BE2C (cell line): ENCODE measurements at regions not wholly inside any gene's neighbourhood (a gene's known extent, or its start where the extent isn't known, plus 50 kb on each side); places are given as distances from the start of the nearest gene placed in this dataset.

Experiments used
- DNase-seq: peaks from one replicate; pipeline ENCODE4 v3.0.0-alpha.2; 2020
- H3K27me3 ChIP-seq: fragments of 250-450 bp; sonication (Bioruptor Pico); 2 replicates; pipeline ENCODE4 v1.5.1; 2020; ENCODE audit warnings: mild to moderate bottlenecking
- H3K36me3 ChIP-seq: fragments of 250-450 bp; sonication (Bioruptor Pico); 2 replicates; pipeline ENCODE4 v1.5.1; 2020; ENCODE audit warnings: mild to moderate bottlenecking
- H3K4me1 ChIP-seq: fragments of 250-450 bp; sonication (Bioruptor Pico); 2 replicates; pipeline ENCODE4 v1.5.1; 2020
- H3K4me3 ChIP-seq: 2 replicates; pipeline ENCODE4 v1.5.1; 2011; ENCODE audit warnings: low read depth, low read length
- H3K9me3 ChIP-seq: fragments of 250-450 bp; sonication (Bioruptor Pico); 2 replicates; pipeline ENCODE4 v1.5.1; 2020
- TF ChIP-seq, protein P1 (sequence below): IDR thresholded peaks from 2 replicates; pipeline ENCODE4 v1.5.1; 2012; ENCODE audit warnings: mild to moderate bottlenecking, low read depth, low read length

DNA sequence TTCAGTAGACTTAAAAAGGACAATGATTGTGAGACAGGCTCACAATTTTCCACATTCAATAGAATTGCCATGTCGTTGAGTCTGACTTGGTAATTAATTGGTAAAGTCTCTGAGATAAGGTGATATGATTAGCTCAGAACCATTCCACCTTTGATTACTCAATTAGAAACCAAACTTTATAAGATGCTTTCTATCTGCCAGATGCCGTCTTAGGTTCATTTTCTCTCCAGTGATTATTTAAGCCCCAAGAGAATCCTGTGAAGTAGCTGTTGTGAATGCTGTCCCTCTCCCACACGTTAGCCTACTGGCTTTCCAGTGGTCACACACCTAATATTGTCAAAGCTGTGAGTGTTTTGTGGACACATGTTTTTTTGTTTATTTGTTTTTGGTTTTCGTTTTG is 528.9 kb upstream of the ZNF462 start:
- Histone ChIP-seq H3K36me3 (no peaks in the 10 kb centered on the region), H3K4me3 (no peak overlapping the region), H3K9me3 (no peaks in the 10 kb centered on the region), H3K27me3 (no peaks in the 10 kb centered on the region), H3K4me1 (no peaks in the 10 kb centered on the region)
- DNase-seq: no peak
- TF ChIP-seq, protein P1, sequence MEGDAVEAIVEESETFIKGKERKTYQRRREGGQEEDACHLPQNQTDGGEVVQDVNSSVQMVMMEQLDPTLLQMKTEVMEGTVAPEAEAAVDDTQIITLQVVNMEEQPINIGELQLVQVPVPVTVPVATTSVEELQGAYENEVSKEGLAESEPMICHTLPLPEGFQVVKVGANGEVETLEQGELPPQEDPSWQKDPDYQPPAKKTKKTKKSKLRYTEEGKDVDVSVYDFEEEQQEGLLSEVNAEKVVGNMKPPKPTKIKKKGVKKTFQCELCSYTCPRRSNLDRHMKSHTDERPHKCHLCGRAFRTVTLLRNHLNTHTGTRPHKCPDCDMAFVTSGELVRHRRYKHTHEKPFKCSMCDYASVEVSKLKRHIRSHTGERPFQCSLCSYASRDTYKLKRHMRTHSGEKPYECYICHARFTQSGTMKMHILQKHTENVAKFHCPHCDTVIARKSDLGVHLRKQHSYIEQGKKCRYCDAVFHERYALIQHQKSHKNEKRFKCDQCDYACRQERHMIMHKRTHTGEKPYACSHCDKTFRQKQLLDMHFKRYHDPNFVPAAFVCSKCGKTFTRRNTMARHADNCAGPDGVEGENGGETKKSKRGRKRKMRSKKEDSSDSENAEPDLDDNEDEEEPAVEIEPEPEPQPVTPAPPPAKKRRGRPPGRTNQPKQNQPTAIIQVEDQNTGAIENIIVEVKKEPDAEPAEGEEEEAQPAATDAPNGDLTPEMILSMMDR: no peak

DNA sequence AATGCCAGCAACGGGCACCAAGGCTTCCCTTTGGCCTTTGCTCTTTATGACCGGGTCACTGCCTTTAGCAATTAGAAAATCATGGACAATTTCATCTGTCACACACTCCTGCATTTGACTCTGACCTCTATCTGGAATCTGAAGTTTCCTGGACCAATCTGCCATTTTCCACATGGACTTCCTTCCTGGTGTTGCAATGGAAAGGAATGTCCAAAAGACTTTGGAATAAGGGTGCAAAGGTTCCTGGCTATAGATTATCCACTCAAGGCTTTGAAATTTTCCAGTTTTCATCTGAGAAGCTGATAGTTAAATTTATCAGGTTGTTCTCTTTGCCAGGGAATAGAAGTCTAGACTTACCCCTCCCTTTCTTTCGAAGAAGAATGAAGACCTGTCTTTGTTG is 523.1 kb upstream of the ZNF462 start:
- H3K4me1 ChIP-seq: no peaks in the 10 kb centered on the region
- H3K4me3 ChIP-seq: no peak overlapping the region
- no peak for DNase-seq
- no peaks in the 10 kb centered on the region for H3K36me3 ChIP-seq
- H3K9me3 ChIP-seq: no peaks in the 10 kb centered on the region
- no peaks in the 10 kb centered on the region for H3K27me3 ChIP-seq
- TF ChIP-seq, protein P1: no peak

DNA sequence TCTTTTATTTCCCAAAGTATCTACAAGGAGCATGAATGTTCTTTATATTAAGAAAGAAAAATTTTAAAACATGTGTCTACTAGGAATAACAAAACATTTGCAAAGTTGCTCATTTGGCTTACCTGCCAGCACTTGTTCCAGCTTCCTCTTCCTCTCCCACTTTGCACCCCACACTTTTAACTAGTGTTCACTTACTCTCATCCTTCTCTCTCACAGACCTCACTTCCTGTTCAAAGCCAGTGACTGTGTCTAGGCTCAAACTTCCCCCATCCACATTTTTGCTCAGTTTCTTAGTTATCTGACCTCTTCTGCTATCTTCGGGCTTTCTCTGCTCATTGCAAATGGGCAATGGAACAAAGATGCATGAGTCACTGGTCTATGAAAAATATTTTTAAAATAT is 512.2 kb upstream of the ZNF462 start:
- DNase-seq: no peak
- no peak overlapping the region for H3K4me3 ChIP-seq
- no peaks in the 10 kb centered on the region for H3K36me3 ChIP-seq
- H3K27me3 ChIP-seq: no peaks in the 10 kb centered on the region
- H3K4me1 ChIP-seq: no peaks in the 10 kb centered on the region
- TF ChIP-seq, protein P1: no peak
- H3K9me3 ChIP-seq: no peaks in the 10 kb centered on the region

DNA sequence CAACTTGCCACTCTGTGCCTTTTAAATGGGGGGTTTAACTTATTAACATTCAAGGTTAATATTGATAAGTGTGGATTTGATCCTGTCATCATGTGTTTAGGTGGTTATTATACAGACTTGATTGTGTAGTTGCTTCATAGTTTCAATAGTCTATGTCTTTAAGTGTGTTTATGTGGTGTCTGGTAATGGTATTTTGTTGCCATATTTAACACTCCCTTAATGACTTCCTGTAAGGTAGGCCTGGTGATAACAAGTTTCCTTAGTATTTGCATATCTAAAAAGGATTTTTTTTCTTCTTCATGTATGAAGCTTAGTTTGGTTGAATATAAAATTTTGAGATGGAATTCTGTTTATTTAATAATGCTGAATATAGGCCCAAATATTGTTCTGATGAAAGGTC is 506.0 kb upstream of the ZNF462 start:
- no peaks in the 10 kb centered on the region for H3K27me3 ChIP-seq
- H3K4me1 ChIP-seq: no peaks in the 10 kb centered on the region
- no peak overlapping the region for H3K4me3 ChIP-seq
- TF ChIP-seq, protein P1: no peak
- DNase-seq: no peak
- no peaks in the 10 kb centered on the region for H3K9me3 ChIP-seq
- no peaks in the 10 kb centered on the region for H3K36me3 ChIP-seq

DNA sequence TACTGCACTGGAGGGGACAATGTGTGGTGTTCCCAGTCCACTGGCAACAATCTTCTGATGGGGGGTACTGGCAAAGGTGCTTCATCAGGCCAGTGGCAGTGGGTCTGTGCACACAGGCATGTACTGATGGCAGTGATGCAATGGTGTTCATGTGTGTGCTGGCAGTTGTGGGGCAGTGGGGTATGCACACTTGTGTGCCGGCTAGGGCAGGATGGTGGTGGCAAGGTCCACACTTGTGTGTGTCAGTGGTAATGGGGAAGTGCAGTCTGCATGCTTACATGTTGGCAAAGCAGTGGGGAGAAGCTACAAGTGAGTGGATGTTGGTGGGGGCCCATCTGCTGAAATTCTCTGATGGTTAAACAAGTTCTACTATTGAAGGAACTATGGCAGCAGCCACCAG is 504.6 kb upstream of the ZNF462 start:
- Histone ChIP-seq H3K36me3 (no peaks in the 10 kb centered on the region), H3K9me3 (no peaks in the 10 kb centered on the region), H3K4me3 (no peak overlapping the region), H3K4me1 (no peaks in the 10 kb centered on the region), H3K27me3 (no peaks in the 10 kb centered on the region)
- DNase-seq: no peak
- TF ChIP-seq, protein P1: no peak

DNA sequence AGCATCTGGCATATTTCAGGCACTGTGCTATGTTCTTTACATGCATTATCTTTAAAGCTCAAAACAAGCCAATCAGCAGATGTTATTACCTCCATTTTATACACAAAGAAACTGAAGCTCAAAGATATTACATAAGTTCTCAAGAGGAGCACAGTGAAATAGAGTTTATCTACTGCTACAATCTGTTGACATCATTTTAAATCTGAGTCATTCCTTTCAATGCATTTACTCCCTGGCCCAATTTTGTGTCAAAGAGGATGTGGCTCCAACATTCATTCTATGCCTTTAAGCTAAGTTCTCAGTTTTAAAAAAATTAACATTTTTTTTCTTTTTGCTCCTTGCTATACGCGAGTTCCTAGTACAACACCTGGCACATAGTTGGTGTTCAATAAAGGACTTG is 486.3 kb upstream of the ZNF462 start:
- no peak overlapping the region for H3K4me3 ChIP-seq
- H3K27me3 ChIP-seq: no peaks in the 10 kb centered on the region
- H3K9me3 ChIP-seq: no peaks in the 10 kb centered on the region
- TF ChIP-seq, protein P1: no peak
- DNase-seq: no peak
- H3K36me3 ChIP-seq: no peaks in the 10 kb centered on the region
- no peaks in the 10 kb centered on the region for H3K4me1 ChIP-seq
